ENCODE measurements at regions not wholly inside any gene's neighbourhood (a gene's known extent, or its start where the extent isn't known, plus 50 kb on each side); places are given as distances from the start of the nearest gene placed in this dataset.

DNA sequence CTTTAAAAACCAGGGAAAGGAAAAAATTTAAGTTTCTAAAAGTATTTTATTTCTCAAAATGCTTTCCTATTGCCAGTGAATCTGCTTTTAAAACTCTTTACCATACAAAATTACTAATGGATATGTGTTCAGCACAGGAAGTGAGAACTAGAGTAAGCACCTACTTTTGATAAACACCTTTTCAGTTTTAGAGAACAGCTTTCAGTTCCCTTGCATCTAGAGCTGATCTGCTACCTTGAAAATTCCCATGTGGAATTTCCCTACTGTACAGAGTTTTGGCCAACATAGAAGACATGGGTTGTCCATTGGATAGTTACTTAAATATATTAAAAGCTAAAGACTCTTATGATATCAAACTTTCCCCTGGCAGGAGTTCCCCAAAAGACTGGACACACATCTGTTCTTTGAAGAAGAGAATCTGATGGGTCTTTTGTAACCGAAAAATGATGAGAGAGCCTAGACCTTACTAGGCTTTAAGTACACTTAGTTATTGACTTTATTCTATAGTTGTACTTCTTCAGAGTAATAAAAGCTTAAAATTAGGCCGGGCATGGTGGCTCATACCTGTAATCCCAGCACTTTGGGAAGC lies 112.1 kb upstream of the CNTNAP4 start:
- H3K4me1 ChIP-seq (ENCODE audit: low read depth), result no peaks in the 10 kb centered on the region

DNA sequence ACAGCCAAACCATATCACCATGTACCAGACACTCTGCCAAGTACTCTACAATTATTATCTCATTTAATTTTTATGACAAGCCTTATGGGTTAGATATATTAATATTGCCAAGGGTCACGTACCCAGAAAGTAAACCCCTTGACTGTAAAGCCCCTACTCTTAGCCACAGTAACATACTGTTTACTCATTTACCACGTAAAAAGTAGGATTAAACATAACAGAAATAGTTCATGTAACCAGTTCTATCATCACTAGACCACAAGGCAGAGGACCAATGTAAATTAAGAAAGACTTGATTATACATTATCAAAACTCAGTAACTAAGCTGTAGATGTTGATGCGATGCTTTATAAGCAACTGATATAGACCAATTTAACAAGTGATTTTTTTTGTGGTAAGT lies 101.5 kb upstream of the CNTNAP4 start:
- Histone ChIP-seq H3K9me3 (no peaks in the 10 kb centered on the region), H3K4me1 (ENCODE audit: low read depth) (no peaks in the 10 kb centered on the region), H3K4me3 (no peak overlapping the region), H3K36me3 (ENCODE audit: low read depth) (no peaks in the 10 kb centered on the region)
- ATAC-seq, result no peak
- intact Hi-C loops (cut with DNase I, micrococcal nuclease), result no loop called here
- TF ChIP-seq, protein P1, sequence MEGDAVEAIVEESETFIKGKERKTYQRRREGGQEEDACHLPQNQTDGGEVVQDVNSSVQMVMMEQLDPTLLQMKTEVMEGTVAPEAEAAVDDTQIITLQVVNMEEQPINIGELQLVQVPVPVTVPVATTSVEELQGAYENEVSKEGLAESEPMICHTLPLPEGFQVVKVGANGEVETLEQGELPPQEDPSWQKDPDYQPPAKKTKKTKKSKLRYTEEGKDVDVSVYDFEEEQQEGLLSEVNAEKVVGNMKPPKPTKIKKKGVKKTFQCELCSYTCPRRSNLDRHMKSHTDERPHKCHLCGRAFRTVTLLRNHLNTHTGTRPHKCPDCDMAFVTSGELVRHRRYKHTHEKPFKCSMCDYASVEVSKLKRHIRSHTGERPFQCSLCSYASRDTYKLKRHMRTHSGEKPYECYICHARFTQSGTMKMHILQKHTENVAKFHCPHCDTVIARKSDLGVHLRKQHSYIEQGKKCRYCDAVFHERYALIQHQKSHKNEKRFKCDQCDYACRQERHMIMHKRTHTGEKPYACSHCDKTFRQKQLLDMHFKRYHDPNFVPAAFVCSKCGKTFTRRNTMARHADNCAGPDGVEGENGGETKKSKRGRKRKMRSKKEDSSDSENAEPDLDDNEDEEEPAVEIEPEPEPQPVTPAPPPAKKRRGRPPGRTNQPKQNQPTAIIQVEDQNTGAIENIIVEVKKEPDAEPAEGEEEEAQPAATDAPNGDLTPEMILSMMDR (IDR thresholded peaks at IDR 0.05), result no peak
- DNase-seq, result no peak

More for the DNA sequence above, 112.1 kb upstream of the CNTNAP4 start:
- DNase-seq, result no peak
- ATAC-seq, result no peak
- TF ChIP-seq, protein P1 (IDR thresholded peaks at IDR 0.05), result no peak
- no peaks in the 10 kb centered on the region for H3K9me3 ChIP-seq
- no peak overlapping the region for H3K4me3 ChIP-seq
- H3K36me3 ChIP-seq (ENCODE audit: low read depth), result no peaks in the 10 kb centered on the region
- intact Hi-C loops (cut with DNase I, micrococcal nuclease), result no loop called here

DNA sequence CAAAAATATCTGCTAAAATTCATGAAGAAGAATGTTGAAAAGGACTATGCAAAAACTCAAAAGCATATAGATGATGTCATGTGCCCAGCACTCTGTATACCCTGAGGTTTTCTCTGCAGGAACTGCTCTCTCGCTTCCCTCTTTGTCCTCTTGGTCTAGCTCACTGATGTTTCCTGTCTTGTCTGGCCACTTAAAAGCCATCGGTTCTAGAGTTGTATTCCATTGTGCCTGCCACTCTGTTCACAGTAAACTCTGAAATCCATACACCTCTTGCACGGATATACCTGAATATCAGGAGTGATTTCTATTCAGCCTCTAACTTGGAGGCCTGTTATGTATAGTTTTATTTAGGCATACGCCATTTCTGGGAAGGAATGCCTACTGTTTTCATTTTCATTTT lies 101.0 kb upstream of the CNTNAP4 start:
- no peak for ATAC-seq
- H3K36me3 ChIP-seq (ENCODE audit: low read depth), result no peaks in the 10 kb centered on the region
- intact Hi-C loops (cut with DNase I, micrococcal nuclease), result no loop called here
- TF ChIP-seq, protein P1 (IDR thresholded peaks at IDR 0.05), result no peak
- H3K4me3 ChIP-seq, result no peak overlapping the region
- H3K9me3 ChIP-seq, result no peaks in the 10 kb centered on the region
- no peak for DNase-seq
- H3K4me1 ChIP-seq (ENCODE audit: low read depth), result no peaks in the 10 kb centered on the region

DNA sequence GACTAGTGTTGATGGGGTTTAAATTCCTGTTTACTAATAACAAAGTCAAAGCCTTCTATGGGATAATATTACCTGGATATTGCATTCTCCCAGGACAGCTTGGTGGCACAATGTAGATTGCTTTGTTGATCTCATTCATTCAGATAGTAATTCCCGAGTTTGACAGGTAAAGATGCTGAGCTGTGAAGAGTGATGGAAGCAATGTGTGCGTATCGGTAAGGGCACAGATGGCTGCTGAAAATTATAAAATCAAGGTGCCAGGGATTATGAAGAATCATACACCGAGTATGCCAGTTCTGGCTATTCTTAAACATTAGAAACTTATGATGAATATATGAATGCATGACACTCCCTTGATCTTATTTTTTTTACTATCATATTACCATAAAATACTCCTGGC lies 100.6 kb upstream of the CNTNAP4 start:
- no peak for ATAC-seq

DNA sequence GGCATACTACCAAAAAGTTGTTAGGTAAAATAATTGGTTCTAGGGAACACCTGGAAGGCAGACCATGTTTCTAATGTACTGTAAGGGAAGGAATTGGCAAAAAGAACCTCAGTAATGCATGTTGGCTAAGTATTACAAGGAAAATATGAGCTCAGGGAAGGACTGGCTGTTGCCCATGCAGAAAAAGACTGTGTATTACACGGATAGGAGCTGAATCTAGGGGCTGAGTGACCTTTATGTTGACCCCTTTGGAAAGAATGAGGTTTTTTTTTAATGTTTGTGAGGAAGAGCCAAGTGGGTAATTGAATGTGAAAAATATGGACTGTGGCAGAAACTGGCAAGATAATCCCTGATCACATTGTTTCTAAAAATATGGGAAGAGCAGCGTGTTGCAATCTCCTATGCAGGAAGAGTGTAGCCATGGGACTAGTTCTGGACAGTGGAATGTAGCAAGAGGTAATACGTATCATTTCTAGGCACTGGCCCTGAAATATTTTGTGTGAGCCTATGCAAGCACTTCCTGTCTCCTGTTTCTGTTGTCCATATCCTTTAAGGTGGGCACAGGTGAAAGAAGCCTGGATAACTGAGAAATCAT lies 95.1 kb upstream of the CNTNAP4 start:
- DNase-seq (no peak), ATAC-seq (no peak)
- Histone ChIP-seq H3K4me3 (no peak overlapping the region), H3K4me1 (ENCODE audit: low read depth) (no peaks in the 10 kb centered on the region), H3K36me3 (ENCODE audit: low read depth) (no peaks in the 10 kb centered on the region), H3K9me3 (no peaks in the 10 kb centered on the region)
- TF ChIP-seq, protein P1 (IDR thresholded peaks at IDR 0.05), result no peak
- intact Hi-C loops (cut with DNase I, micrococcal nuclease), result no loop called here

More for the DNA sequence above, 100.6 kb upstream of the CNTNAP4 start:
- TF ChIP-seq, protein P1 (IDR thresholded peaks at IDR 0.05), result no peak
- intact Hi-C loops (cut with DNase I, micrococcal nuclease), result no loop called here
- Histone ChIP-seq H3K4me1 (ENCODE audit: low read depth) (no peaks in the 10 kb centered on the region), H3K9me3 (no peaks in the 10 kb centered on the region), H3K36me3 (ENCODE audit: low read depth) (no peaks in the 10 kb centered on the region), H3K4me3 (no peak overlapping the region)
- DNase-seq, result no peak
